TTC549 (cell line): ENCODE measurements at regions not wholly inside any gene's neighbourhood (a gene's known extent, or its start where the extent isn't known, plus 50 kb on each side); places are given as distances from the start of the nearest gene placed in this dataset.
"Not testable (repeated sequence)": the region's sequence is repeated elsewhere in the genome, so short reads cannot be mapped to it uniquely, and the experiment has no call there.

Experiments used
- FAIRE-seq: peaks from 2 replicates; lab custom pipeline; 2012; peaks lifted over from hg19 to GRCh38; lab: Jason Lieb, UNC

DNA sequence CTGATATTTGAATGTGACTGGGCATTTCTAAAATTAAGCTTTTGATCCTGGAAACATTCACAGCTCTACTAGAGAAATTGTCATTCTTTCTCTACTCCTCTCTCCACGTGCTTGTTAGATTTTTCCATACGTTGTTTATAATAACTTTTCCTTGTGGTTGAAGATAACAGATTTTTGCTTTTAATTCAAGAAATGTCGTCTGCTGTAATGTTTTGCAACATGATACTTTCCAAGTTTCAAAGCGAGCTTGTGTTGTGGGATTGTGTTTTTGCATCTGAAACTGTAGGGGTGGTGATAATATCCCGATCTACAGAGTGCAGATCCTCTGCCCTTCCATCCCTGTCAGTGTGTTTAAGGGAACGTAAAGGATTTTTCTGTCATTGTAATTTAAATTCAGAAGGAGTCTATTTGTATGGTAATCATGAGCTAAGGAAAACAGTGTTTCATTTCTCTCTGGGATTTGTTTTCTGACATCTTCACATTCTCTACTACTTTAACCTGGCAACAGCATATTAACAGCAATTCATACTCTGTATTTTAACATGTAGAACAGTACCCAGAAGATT is 321.4 kb downstream of the FAT3 start:
- no peak for FAIRE-seq

DNA sequence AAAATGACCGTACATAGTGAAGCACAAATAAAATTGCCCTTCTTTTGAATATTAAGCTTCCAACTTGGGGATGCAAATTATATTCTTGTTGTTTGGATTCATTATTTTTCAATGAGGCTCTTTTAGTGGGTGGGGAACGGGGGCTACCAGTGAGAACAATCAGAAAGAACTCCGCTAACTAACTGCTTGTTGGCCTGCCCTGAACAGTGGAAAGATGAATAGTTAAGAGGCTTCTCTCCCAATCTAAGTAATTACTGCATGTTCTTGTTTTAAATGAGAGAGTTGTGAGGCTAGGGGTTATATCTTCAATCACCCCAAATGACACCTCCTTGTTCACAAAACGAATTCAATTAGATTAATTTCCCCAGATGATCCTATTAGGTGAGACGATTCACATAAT is 322.0 kb downstream of the FAT3 start:
- FAIRE-seq = no peak

DNA sequence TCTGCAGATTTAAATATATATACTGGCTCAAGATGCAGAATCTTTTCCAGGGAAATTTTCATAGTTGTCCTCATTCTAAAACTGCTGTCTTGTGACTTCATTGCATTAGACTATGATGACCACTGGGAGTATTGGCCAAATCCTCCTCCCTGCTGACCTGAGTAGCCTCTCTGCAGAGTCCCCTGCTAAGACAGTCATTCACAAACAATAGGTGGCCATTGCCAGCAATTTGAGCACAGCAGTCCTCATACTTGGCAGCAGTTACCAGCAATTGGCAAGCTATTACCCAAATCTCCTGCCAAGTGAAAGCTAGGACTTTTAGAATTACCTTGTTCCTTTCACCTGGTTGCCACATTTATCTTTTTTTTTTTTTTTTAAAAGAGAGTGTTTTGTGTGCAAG is 325.8 kb downstream of the FAT3 start:
- FAIRE-seq = no peak

DNA sequence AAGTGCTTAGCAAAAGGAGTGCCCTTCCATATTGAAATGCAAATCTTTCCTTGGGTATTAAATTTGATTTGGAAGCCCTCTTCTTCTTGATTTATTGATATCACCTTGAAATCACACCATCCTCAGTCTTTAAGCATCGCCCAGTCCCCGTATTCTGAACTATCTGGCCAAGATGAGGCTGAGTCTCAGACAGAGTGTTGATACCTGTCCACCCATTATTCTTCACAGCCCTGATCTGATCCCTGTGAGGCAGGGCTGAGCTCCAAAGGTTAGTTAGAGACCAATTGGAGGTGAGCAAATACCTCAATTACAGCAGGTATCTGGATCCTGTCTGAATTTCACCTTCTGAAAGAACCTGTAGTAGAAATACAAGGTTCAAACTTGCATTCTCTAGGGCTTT is 326.3 kb downstream of the FAT3 start:
- no peak for FAIRE-seq

DNA sequence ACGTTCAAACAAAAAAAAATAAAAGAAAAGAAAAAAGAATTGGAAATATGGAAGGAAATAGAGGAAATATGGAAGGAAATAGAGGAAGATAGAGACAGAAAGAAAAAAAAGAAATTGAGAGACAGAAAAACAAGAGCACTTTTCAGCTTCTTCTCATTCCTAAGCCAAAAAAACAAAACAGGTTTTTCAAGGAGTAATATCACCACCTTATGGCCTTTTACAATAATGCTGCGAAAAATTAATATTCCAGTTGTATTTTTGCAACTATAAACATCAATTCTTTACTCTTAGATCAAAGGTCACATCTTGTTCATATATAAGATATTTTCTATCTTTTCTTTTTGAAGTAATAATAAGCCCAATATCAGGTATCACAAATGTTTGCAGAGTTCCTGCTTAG is 328.3 kb downstream of the FAT3 start:
- no peak for FAIRE-seq

DNA sequence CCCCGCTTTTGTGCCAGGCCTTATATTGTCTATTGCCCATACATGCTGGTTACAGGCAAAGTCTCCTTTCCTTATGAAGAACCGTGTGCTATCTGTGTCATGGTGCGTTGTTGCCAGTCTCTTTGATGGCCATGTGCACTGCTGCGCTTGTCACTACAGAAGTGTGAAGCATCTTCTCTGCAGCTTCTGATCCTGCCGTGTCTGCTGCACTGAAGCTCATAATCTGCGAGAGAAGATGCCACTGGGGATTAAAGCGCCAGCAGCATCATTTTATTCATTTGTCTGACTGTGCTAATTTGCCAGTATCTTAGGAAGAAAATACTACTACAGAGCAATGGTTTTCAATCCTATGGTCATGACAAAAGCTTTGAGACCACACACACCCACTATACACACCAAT is 330.1 kb downstream of the FAT3 start:
- no peak for FAIRE-seq

DNA sequence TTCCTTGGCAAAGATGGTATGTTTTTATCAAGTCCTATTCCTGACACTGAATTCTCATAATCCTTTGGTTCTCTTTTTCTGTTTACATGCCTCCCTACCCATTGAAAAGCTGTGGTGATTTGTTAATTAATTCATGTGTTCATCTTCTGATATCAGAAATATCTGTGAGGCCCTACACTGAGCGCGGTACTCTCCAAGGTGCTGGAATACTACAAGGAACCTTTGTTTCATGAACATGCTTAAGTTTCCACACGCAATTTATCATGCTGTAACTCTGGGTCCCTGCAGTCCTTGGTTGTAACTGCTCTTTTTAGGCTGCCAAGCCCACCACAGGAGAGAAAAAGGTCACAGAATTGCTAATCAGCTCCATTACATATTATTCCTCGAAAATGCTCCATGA is 331.8 kb downstream of the FAT3 start:
- FAIRE-seq = no peak

GRCh38 chr11:92557879-92558278 is 333.3 kb downstream of the FAT3 start:
- FAIRE-seq = no peak

DNA sequence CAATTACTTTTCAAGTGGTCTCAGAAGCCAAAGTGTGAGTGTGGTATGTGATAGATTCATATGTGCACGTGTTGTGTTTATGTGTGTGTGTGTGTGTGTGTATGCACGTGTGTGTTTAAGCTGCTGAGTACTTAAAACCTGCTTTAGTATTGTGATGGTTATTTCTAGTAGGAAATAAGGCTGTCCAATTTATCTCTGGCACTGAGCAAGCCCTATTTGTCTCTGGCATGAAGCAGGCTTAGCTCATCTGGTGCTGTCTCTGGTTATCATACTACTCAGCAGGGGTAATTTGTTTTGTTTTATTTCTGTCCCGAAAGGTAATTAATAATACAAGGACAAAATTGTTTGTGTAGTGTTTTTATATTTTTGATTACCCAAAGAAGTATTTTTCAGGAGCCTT is 333.7 kb downstream of the FAT3 start:
- FAIRE-seq = no peak

- FAIRE-seq = no peak
Measured at GRCh38 chr11:92569726-92570125, 345.1 kb downstream of the FAT3 start.

GRCh38 chr11:92572559-92572958 is 347.9 kb downstream of the FAT3 start:
- no peak for FAIRE-seq

- FAIRE-seq = no peak
Measured at GRCh38 chr11:92576315-92576714, 351.7 kb downstream of the FAT3 start.

GRCh38 chr11:92580908-92581307 is 356.3 kb downstream of the FAT3 start:
- no peak for FAIRE-seq

GRCh38 chr11:92588393-92588792 is 363.8 kb downstream of the FAT3 start:
- no peak for FAIRE-seq

GRCh38 chr11:92589512-92589911 is 364.9 kb downstream of the FAT3 start:
- no peak for FAIRE-seq

DNA sequence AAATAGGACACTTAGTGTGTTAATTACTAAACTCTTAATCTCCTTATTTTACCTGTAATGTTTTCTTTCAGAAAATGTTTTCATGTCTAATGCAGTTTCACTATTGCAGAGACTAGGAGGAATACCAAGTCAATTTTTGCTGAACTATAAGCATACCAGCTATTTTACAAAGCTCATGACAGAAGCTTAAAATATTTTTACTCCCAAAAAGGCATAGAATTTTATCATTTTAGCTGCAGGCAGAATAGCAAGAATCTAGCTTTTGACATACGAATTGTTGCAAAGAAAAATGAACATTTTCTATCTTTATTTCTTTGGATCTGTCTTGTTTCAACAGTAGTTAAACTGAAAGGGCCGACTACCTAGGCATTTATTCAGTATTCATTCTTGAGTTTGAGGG is 366.9 kb downstream of the FAT3 start:
- FAIRE-seq = no peak

DNA sequence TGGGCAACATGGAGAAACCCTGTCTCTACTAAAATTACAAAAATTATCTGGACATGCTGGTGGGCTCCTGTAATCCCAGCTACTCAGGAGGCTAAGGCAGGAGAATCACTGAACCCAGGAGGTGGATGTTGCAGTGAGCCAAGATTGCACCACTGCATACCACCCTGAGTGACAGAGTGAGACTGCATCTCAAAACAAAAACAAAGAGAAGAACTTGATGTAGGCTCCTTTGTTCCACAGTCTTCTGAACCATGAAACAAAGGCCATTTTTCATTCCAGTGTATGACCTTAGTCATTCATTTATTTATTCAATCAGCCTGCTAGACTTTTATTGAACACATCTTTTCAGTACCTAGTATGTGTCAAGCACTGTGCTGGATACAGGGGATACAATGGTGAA is 369.6 kb downstream of the FAT3 start:
- no peak for FAIRE-seq

GRCh38 chr11:92595052-92595451 is 370.4 kb downstream of the FAT3 start:
- no peak for FAIRE-seq

DNA sequence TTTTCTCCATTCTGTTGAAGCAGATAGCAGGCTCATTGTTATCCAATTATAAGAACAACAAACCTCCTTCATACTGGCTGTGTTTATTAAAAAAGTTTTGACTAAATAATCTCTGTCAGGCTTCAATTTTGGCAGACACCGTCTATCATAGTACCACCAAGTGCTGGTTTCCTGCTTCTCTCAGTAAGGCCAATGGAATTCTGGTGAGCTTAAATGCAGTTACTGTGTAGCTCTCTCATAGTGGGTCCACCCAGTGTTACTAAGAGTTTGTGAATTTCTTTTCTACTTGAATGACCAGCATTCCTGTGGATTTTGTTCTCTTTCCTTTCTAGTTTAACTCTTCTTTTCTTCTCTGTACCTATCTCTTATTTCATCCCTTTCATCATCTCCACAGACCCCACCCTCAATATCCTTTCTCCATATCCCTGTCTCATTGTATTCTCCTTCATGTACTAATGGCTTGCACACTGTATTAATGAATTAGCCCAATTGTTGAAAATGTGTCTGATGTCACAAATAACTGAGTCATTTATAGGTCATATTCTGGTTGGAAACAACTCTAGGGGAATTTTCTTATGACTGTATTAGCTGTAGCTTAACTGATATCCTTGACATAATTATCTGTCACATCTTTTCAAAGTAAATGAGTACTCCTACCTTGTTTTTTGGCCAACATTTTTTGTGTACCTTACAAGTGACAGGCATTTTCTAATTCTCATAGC is 372.1 kb downstream of the FAT3 start:
- FAIRE-seq = no peak

- FAIRE-seq = no peak
Measured at GRCh38 chr11:92601048-92601447, 368.4 kb upstream of the MTNR1B start.

- FAIRE-seq = no peak
Measured at GRCh38 chr11:92605667-92606066, 363.8 kb upstream of the MTNR1B start.

DNA sequence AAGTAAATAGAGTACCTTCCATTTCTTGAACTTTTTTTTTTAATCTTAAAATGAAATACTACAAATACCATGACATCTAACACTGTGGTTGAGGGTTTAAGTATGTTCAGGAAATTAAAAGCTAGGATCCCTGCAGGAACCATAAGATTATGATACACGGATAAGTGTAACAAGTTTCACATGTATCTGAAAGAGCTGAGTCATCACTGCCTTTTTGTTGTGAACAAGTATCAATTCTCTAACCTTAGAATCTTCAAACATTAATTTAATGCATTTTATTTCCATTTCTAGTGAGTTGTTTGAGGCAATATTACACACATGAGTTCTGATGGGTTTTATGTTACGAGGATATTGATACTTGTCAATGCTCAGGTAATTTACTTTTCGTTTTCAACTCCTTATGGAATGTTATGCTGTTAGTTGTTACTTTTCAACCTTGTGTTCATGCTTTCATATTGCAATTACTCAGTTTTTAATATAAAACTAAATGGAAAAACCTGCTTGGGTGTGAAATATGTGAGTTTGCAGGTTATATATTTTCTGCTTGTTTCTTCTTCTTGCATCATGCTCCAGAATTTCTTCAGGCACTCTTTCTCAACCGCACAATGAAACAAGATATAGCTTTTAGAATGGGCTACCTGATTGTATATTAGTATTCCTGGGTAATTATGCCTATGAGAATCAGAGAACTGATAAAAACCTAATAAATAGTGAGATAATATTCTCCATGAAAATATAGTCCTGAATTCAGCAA is 361.3 kb upstream of the MTNR1B start:
- no peak for FAIRE-seq

GRCh38 chr11:92611157-92611556 is 358.3 kb upstream of the MTNR1B start:
- no peak for FAIRE-seq

DNA sequence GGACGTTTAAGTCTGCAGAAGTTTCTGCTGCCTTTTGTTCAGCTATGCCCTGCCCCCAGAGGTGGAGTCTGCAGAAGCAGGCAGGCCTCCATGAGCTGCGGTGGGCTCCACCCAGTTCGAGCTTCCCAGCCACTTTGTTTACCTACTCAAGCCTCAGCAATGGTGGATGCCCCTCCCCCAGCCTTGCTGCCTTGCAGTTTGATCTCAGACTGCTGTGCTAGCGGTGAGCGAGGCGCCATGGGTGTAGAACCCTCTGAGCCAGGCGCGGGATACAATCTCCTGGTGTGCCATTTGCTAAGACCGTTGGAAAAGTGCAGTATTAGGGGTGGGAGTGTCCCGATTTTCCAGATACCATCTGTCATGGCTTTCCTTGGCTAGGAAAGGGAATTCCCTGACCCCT is 351.4 kb upstream of the MTNR1B start:
- not testable (repeated sequence) for FAIRE-seq
